ENCODE measurements at regions not wholly inside any gene's neighbourhood (a gene's known extent, or its start where the extent isn't known, plus 50 kb on each side); places are given as distances from the start of the nearest gene placed in this dataset.
"Not testable (repeated sequence)": the region's sequence is repeated elsewhere in the genome, so short reads cannot be mapped to it uniquely, and the experiment has no call there.

DNA sequence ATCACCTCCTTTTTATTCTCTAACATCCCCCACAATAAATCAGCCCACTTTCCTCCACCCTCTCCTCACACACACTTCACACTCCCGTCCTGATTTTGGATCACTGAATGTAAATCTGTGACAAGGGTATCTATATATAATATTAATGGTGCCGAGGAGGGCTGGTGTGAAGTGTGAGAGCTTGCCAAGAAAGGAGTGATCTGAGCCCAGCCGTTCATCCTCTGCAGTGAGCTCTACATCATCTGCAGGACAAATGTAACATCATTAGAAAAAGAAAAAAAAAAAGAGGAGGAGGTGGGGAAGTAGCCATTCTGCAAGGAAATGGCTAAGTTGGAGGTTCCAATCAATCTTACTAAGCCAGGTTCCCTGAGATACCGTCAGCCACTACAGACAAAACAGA lies 291.7 kb upstream of the RRP15 start:
- in situ Hi-C loops (cut with HindIII; ENCODE audit: low pct_unique_long_range_greater_than_20kb, low sequenced_read_pairs): no loop called here
- no peak for DNase-seq (ENCODE audit: low read depth)

DNA sequence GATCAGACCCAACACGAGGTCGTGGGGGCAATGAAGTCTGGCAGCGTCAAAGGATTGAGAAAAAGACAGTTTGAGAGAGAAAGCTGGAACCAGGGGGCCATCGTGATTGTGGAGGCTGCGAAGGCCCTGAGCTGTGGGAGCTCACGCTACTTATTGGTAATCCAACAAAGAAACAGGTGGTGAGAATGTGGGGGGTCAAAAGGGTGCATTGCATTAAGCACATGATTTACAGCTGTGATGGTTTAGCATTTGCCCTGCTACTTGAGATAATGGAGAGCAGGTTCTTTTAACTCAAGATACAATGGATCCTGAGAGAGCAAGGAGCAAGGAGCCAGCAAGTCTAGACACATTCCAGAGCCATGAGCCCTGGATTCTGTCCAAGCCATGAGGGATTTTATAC lies 276.8 kb upstream of the RRP15 start:
- in situ Hi-C loops (cut with HindIII; ENCODE audit: low pct_unique_long_range_greater_than_20kb, low sequenced_read_pairs): not testable (repeated sequence)

DNA sequence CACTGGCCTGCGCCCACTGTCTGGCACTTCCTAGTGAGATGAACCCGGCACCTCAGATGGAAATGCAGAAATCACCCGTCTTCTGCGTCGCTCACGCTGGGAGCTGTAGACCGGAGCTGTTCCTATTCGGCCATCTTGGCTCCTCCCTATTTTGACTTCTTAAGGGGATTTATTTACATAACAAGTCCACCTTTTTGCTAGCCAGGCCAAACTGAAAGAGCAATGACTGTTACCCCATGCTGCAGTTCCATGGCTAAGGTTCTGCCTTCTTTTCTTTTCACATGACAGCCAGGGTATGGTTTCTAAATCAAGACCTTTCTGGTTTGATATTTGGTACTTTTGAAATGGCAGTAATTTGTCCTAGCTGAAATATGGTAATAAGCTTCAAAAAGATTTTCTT lies 270.0 kb upstream of the RRP15 start:
- DNase-seq (ENCODE audit: low read depth); in situ Hi-C loops (cut with HindIII; ENCODE audit: low pct_unique_long_range_greater_than_20kb, low sequenced_read_pairs): not testable (repeated sequence)

More for the DNA sequence above, 276.8 kb upstream of the RRP15 start:
- not testable (repeated sequence) for DNase-seq (ENCODE audit: low read depth)

DNA sequence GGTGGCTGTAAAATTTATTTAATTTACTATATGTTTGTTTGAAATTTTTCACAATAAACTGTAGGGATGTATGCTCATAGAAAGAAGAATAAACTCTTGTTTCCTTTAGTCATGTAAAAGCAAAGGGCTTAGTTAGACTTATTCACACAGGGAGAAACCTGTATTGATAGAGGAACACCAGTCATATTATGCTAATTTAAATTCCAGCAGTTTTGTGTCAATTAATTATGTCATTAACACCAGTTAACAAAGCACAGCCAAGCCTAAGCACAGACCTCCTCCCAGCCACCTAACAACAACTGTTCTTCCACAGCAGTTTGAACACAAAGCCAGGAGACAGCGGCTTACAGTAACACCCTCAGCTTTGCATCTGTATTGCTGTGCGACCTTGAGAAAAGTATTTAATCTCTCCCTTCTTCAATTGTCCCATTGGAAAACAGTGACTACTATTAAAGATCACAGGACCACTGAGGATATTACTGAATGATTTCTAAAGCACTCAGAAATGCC lies 260.8 kb upstream of the RRP15 start:
- DNase-seq (ENCODE audit: low read depth): no peak
- in situ Hi-C loops (cut with HindIII; ENCODE audit: low pct_unique_long_range_greater_than_20kb, low sequenced_read_pairs): no loop called here

DNA sequence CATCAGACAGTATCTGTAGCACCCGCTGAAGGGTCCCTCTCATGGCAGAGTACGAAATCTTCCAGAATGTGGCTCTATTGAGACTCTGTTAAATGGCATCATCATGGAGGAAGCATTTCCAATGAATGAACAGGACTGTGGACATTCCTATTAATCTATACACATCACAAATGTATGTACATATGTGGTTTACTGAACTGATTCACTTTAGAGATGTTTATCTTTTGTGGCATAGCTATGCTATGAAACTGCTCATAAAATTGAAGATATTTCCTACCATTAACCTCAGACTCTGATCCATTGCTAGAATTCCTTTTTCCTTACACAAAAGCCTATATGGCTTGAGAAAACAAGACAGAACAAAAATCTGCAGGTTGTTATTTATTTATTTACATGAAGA lies 259.6 kb upstream of the RRP15 start:
- in situ Hi-C loops (cut with HindIII; ENCODE audit: low pct_unique_long_range_greater_than_20kb, low sequenced_read_pairs): no loop called here
- DNase-seq (ENCODE audit: low read depth): no peak

DNA sequence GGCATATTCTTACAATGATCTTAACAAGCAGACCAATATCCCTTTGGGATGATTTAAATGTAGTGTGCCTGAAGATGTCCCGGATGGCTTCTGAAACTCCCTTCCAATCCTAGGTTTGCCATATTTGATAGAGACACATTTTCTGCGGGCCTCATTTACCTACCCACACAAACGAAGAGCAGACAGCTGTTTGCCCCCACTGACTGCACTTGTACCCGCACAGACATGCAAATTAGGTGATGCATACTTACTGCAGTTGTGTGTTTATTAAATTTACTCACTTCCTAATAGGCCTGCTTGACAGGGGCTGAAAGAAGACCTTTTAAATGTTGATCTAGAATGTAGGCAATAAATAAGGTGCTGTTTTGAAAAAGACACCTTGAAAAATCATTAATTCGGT lies 257.9 kb upstream of the RRP15 start:
- in situ Hi-C loops (cut with HindIII; ENCODE audit: low pct_unique_long_range_greater_than_20kb, low sequenced_read_pairs): no loop called here
- no peak for DNase-seq (ENCODE audit: low read depth)

DNA sequence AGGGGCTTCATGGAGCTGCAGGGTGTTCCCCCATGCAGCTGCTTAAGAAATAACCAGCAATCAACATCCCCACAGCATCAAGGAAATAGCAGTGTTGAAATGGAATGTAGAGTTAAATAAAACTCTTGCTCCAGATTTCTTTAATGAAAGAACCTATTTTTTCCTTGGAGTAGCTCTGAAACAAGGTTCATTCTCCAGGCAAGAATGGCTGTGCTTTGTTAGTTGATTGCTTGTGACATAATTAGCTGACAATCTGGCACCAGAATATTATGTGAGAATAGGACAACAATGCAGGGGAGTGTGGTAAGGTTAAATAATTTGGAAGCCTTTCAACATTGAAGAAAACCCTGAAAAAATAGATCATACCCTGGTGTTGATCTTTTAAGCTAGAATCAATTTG lies 254.2 kb upstream of the RRP15 start:
- in situ Hi-C loops (cut with HindIII; ENCODE audit: low pct_unique_long_range_greater_than_20kb, low sequenced_read_pairs): no loop called here
- DNase-seq (ENCODE audit: low read depth): no peak

DNA sequence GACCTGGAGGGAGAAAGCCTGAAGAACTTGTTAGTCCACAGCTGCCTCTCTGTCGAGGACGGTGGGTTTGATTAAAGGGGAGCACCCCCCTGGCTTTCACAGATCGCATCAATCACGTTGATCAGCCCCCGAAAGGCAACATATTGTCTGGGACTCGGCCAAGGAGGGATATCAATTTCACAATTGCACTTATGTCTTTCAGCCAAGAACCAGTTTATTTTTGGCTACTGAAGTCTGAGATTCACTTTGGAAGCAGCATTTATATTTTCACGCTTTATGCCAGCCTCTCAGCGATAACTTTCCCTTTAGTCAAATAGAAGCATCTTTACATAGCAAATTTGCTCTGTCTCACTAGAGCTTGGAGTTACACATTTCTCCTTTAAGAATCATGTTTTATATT lies 253.2 kb upstream of the RRP15 start:
- in situ Hi-C loops (cut with HindIII; ENCODE audit: low pct_unique_long_range_greater_than_20kb, low sequenced_read_pairs): no loop called here
- no peak for DNase-seq (ENCODE audit: low read depth)

DNA sequence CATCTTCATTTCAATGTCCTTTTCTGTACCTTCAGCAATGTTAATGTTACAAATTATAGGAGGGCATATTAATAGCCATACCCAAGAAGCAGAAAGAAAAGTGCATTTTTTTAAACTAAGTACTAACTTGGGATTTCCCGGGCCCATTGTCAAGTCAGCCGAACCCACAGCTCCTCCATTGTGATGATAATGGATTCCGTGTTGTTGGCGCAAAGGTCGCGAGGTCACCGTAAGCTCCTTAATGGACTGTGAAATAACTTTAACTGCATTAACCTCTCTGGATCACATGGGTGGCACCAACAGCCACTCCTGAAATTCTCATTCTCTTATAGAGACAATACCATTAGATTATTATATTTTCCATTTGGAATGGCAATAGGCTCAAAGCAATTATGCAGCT lies 250.6 kb upstream of the RRP15 start:
- in situ Hi-C loops (cut with HindIII; ENCODE audit: low pct_unique_long_range_greater_than_20kb, low sequenced_read_pairs): no loop called here
- DNase-seq (ENCODE audit: low read depth): no peak

DNA sequence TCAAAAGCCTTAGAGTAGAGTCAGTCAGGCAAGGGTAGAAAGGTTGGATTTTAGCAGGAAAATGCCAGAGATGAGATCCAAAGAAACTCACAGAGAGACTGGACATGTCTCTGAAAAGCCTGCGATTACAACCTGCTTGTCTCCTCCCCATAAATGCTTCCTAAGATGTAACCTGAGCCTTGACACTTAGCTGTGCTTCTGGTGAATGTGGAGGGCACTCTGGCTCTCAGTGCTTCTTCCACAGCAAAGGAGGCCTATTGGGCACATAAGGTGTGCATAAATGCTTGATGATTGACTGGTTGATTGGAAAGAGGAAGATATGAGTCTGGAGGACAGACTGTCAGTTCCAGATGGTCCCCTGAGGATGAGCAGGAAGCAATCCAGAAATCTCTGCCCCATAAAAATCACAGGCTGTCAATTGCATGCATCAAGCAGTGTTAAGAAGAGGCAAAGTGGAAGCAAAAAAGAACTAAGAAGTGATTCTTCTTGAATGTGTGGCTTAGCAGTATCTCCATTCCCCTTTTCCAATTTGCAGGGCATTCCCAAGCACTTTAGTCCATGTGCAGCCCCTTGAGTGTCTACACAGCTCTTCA lies 236.2 kb upstream of the RRP15 start:
- no peak for DNase-seq (ENCODE audit: low read depth)
- in situ Hi-C loops (cut with HindIII; ENCODE audit: low pct_unique_long_range_greater_than_20kb, low sequenced_read_pairs): no loop called here

DNA sequence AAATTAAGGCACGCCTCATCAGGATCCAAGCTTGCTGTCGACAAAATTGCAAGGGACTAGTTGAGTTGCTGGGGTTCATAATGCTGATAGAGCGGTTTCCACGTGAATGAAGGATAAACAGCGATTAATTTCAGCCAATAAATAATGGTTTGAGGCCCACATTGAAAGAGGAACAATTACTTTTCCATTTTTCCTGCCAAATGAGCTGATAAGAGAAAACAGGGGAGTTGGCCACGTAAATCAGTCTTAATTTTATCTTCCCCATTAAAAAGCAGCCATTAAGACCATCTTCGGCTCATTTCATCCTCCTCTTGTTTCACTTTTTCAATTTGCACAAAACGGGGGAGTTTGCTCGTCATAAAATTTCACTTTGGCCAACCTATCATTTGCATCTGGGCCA lies 235.5 kb upstream of the RRP15 start:
- in situ Hi-C loops (cut with HindIII; ENCODE audit: low pct_unique_long_range_greater_than_20kb, low sequenced_read_pairs): no loop called here
- DNase-seq (ENCODE audit: low read depth): no peak

DNA sequence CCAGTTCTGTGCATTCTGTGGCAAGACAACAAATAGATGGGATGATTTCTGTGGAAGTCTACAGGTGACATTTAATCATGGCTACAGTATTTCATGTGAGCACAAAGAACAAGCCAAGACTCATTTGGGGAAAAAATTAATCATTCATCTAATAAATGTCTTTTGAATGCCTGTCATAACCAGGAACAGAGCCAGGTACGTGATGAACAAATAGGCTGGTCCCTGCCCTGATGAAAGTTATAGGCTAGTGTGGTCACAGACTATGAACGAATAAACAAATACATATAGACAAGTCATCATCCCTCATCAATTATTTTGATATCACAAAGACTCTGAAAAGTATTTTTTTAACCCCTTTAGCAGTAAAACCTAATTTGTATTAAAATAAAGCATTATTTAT lies 226.4 kb upstream of the RRP15 start:
- in situ Hi-C loops (cut with HindIII; ENCODE audit: low pct_unique_long_range_greater_than_20kb, low sequenced_read_pairs): no loop called here
- no peak for DNase-seq (ENCODE audit: low read depth)

DNA sequence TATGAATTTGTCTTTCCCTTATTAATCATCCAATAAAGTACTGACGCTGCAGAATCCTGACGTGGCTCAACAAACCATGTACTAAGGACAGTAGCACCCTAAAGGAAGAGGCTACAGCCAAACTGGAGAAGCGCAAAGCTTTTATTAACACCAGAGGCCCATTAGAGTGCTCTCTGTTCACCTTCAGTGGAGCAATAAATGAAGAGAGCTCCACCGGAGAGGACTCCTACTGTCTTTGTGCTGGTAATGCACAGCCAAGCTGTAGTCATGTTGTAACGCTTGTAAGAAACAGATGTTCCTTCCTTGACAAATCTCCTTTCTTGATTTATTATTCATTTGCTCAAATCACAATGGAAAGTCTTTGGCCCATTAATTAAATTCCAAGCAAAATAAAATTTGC lies 220.7 kb upstream of the RRP15 start:
- no peak for DNase-seq (ENCODE audit: low read depth)
- in situ Hi-C loops (cut with HindIII; ENCODE audit: low pct_unique_long_range_greater_than_20kb, low sequenced_read_pairs): no loop called here

DNA sequence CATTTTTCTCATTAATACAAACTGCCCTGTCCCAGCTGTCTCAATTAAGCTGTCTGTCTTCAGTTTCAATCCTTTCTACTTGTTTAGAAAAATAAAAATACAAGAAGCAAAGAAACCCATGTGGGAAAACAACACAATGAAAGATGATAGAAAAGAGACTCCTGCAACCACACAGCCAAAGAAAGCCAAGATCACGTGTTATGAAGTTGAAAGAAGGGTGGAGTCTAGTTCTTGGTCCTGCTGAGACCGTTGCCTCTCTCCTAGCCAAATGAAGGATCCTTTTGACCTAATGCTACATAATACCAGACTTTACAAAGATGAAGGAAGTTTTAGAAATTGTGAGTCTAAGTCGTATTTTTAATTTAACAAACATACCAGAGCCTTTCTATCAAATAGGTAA lies 218.8 kb upstream of the RRP15 start:
- no peak for DNase-seq (ENCODE audit: low read depth)
- in situ Hi-C loops (cut with HindIII; ENCODE audit: low pct_unique_long_range_greater_than_20kb, low sequenced_read_pairs): no loop called here

DNA sequence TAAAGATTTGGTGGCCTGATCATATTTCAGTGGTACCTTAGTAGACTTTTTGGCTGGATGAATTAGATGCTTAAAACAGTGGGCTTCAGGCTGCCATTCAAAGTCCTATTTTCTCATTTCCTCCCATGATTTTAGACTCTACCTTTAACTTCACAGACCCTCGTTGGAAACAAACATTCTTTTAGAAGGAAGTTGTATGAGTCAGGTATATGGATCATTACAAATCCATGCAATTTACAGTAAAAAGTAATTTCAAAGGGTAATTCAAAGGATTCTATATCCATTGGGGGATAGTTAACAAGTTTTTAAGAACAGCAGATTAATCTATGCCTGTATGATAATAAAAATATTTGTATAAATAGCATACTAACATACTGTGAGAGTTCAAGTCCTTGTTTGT lies 216.9 kb upstream of the RRP15 start:
- in situ Hi-C loops (cut with HindIII; ENCODE audit: low pct_unique_long_range_greater_than_20kb, low sequenced_read_pairs): no loop called here

DNA sequence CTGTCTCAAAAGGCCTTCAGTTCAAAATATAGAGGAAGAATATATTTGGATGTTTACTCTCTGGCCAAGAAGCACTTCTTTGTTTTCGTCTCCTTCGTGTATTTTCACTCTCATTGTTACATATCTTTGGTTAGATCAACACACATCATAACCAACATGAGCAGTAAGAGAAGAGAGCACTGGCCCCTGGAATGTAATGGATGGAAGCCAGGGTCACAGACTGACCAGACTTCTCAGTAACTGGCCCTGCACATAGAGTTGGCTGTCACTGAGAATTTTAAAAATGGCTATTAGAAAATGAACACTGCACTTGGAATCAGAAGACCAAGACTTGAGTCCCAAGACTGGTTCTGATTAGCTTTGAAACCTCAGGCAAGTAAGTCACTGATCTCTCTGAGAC lies 215.9 kb upstream of the RRP15 start:
- DNase-seq (ENCODE audit: low read depth): no peak
- in situ Hi-C loops (cut with HindIII; ENCODE audit: low pct_unique_long_range_greater_than_20kb, low sequenced_read_pairs): no loop called here

More for the DNA sequence above, 216.9 kb upstream of the RRP15 start:
- no peak for DNase-seq (ENCODE audit: low read depth)

DNA sequence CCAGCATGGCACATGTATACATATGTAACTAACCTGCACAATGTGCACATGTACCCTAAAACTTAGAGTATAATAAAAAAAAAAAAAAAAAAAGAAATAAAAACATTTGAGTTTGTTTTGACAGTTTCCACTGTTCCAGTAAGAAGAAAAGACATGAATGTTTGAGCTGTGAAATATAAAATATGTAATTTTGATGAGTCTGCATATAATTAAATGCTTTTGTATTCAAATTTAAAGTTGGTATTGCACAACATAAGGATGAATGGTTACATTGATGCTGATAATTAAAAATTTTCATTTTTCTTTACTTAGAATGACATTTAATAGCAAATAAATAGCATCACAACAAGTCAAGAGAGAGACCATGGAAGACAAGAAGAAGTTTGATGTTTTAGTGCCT lies 212.0 kb upstream of the RRP15 start:
- in situ Hi-C loops (cut with HindIII; ENCODE audit: low pct_unique_long_range_greater_than_20kb, low sequenced_read_pairs): no loop called here
- no peak for DNase-seq (ENCODE audit: low read depth)

DNA sequence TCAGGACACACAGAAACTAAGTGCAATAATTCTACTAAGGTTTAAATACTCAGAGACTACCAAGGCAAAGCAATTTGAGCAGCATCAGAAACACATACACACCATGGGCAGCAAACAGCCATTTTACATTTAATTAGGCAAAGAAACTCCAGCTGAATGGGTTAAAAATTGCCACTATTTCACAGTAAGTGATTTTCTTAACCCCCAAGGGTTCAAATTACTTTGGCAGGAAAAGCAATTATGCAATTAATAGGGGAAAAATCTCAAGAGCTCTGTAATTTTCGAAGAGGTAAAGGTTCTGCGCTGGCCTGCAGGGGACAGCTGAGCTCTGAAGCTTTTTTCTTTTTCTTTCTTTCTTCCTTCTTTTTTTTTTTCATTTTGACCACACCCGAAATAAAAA lies 206.2 kb upstream of the RRP15 start:
- in situ Hi-C loops (cut with HindIII; ENCODE audit: low pct_unique_long_range_greater_than_20kb, low sequenced_read_pairs): no loop called here
- no peak for DNase-seq (ENCODE audit: low read depth)

DNA sequence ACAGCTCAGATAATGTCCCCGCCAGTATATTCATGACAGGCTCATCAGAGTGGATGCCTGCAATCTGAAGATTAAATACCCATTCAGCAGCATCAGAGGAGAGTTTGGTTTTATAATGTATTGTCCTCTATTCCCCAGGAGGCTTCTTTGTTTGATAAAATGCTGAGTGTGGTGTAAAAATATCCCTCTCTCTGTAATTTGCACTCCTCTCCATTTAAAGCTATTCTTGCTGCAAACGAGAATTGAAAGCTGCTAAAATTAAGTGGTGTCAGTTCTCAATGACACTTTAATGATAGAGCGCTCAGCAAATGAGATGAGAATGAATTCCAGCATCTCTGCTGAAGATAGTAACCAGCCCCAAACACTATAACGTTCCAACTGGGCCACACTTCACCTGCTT lies 205.7 kb upstream of the RRP15 start:
- no peak for DNase-seq (ENCODE audit: low read depth)
- in situ Hi-C loops (cut with HindIII; ENCODE audit: low pct_unique_long_range_greater_than_20kb, low sequenced_read_pairs): no loop called here

DNA sequence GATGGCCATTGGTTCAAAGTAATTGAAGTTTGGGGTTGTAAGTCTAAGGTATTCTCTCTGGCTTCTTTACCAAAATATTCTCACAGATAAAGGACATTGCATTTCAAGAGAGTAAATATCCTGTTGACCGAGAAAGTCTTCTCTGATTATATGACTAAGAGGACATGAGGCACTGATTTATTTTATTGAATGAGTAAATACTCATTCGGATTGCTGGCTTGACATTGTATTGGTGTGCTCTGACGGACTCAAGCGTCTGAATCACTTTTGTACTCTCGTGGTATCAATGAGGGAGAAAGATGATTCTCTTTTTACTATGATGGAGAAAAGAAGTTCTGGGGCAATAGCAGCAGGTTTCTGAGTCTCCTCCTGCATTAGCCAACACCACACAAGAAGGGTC lies 205.3 kb upstream of the RRP15 start:
- in situ Hi-C loops (cut with HindIII; ENCODE audit: low pct_unique_long_range_greater_than_20kb, low sequenced_read_pairs): no loop called here
- DNase-seq (ENCODE audit: low read depth): no peak

DNA sequence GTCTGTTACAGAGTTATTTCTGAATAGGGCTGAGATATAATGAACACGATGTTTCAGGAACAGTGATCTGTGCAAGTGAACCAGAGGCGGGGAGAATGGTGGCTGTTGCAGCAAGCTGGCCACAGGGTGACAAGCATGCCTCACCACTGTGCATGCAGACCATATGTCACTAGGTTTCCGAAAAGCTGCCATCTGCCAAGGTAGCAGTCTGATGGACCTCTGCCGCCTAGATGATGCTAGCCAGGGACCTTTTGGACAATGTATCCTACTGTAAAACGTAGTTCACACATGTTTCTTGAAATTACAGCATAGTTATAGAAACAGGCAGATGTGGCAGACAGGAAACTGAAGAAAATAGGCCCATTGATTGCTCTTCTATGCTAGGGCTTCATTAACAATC lies 204.2 kb upstream of the RRP15 start:
- DNase-seq (ENCODE audit: low read depth): no peak
- in situ Hi-C loops (cut with HindIII; ENCODE audit: low pct_unique_long_range_greater_than_20kb, low sequenced_read_pairs): no loop called here
